ENCODE measurements at regions not wholly inside any gene's neighbourhood (a gene's known extent, or its start where the extent isn't known, plus 50 kb on each side); places are given as distances from the start of the nearest gene placed in this dataset.

- TF ChIP-seq POLR2AphosphoS5 (IDR thresholded peaks at IDR 0.05; ENCODE audit: low read depth) = no peak
- TF ChIP-seq CTCF (conservative IDR thresholded peaks at IDR 0.05; ENCODE audit: low read depth in 2 of 2) = no peak
- TF ChIP-seq JUNB (IDR thresholded peaks at IDR 0.05; ENCODE audit: unreplicated experiment) = no peak
These were observed 134.0 kb downstream of the DMRT2 start for GRCh38 chr9:1184146-1184545.

Data from GM23338 (cell line).